ENCODE measurements at regions not wholly inside any gene's neighbourhood (a gene's known extent, or its start where the extent isn't known, plus 50 kb on each side); places are given as distances from the start of the nearest gene placed in this dataset.

DNA sequence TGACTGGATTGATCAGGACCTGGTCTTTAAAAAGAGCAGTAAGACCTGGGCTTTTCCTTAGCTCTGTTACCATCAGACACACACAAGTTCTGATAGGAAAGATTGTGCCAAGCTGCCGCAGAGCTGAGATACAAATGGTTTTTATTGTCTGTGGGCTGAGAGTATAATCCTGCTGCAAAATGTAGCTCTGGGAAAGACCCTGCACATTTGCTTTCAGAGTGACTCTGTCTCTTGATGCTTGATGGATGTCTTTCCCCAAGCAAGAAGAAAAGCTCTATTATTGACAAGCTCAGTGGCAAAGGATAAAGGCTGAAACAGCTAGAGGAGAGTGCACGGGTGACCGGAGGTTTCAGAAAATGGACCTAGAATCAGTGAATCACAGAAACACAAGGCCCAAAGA lies 95.3 kb upstream of the PARD3B start:
- Mint-ChIP-seq H3K27me3 (ENCODE audit: low read depth in 2 of 2) (no peaks in the 10 kb centered on the region), H3K9me3 (peaks cover 0 to 3% of the 10 kb centered on the region in 2 donors), H3K4me3 (no peak overlapping the region), H3K27ac (no peak overlapping the region), H3K36me3 (no peaks in the 10 kb centered on the region), H3K4me1 (no peaks in the 10 kb centered on the region)
- TF ChIP-seq, protein P1, sequence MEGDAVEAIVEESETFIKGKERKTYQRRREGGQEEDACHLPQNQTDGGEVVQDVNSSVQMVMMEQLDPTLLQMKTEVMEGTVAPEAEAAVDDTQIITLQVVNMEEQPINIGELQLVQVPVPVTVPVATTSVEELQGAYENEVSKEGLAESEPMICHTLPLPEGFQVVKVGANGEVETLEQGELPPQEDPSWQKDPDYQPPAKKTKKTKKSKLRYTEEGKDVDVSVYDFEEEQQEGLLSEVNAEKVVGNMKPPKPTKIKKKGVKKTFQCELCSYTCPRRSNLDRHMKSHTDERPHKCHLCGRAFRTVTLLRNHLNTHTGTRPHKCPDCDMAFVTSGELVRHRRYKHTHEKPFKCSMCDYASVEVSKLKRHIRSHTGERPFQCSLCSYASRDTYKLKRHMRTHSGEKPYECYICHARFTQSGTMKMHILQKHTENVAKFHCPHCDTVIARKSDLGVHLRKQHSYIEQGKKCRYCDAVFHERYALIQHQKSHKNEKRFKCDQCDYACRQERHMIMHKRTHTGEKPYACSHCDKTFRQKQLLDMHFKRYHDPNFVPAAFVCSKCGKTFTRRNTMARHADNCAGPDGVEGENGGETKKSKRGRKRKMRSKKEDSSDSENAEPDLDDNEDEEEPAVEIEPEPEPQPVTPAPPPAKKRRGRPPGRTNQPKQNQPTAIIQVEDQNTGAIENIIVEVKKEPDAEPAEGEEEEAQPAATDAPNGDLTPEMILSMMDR (IDR thresholded peaks at IDR 0.05), result no peak
- 76% methylated on average over 3 of the region's 3 CpGs for WGBS (ENCODE audit: insufficient coverage)
- Histone ChIP-seq H3K36me3 (ENCODE audit: control insufficient read depth, insufficient read depth, low read length) (no peaks in the 10 kb centered on the region), H3K9me3 (ENCODE audit: control insufficient read depth, insufficient read depth, low read length) (no peaks in the 10 kb centered on the region), H3K4me1 (ENCODE audit: control insufficient read depth, insufficient read depth, low read length) (no peaks in the 10 kb centered on the region), H3K4me3 (ENCODE audit: low read length) (no peak overlapping the region), H3K27ac (ENCODE audit: low read length) (no peak overlapping the region), H3K27me3 (ENCODE audit: control insufficient read depth, insufficient read depth, low read length) (no peaks in the 10 kb centered on the region)
- ATAC-seq, result no peak
- intact Hi-C loops (cut with micrococcal nuclease), result no loop called here
- DNase-seq, result no peak

DNA sequence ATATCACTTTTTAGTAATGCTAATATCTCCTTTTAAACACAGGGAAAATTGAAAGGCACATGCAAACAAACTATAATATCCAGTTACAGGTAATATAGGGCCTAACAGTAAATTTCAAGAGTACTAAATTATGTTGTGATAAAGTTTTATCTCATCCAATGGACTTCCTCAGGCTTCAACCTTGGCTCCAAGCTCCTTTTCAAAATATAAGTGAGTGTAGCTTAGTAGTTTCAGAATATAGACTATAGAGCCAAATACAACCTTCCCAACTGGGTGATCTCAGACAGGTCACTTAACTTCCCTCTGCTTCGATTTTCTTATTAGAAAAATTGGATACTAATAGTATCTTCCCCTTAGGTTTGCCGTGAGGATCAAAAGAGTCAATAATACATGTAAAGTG lies 93.5 kb upstream of the PARD3B start:
- Mint-ChIP-seq H3K9me3 (no peaks in the 10 kb centered on the region), H3K27ac (no peak overlapping the region), H3K4me3 (no peak overlapping the region), H3K36me3 (no peaks in the 10 kb centered on the region), H3K4me1 (no peaks in the 10 kb centered on the region), H3K27me3 (ENCODE audit: low read depth in 2 of 2) (no peaks in the 10 kb centered on the region)
- Histone ChIP-seq H3K27ac (ENCODE audit: low read length) (no peak overlapping the region), H3K9me3 (ENCODE audit: control insufficient read depth, insufficient read depth, low read length) (no peaks in the 10 kb centered on the region), H3K27me3 (ENCODE audit: control insufficient read depth, insufficient read depth, low read length) (no peaks in the 10 kb centered on the region), H3K4me1 (ENCODE audit: control insufficient read depth, insufficient read depth, low read length) (no peaks in the 10 kb centered on the region), H3K4me3 (ENCODE audit: low read length) (no peak overlapping the region), H3K36me3 (ENCODE audit: control insufficient read depth, insufficient read depth, low read length) (no peaks in the 10 kb centered on the region)
- intact Hi-C loops (cut with micrococcal nuclease), result no loop called here
- DNase-seq (no peak), ATAC-seq (no peak)
- TF ChIP-seq, protein P1 (IDR thresholded peaks at IDR 0.05), result no peak
- no CpG with 5 or more reads among the region's 2 CpGs for WGBS (ENCODE audit: insufficient coverage)

DNA sequence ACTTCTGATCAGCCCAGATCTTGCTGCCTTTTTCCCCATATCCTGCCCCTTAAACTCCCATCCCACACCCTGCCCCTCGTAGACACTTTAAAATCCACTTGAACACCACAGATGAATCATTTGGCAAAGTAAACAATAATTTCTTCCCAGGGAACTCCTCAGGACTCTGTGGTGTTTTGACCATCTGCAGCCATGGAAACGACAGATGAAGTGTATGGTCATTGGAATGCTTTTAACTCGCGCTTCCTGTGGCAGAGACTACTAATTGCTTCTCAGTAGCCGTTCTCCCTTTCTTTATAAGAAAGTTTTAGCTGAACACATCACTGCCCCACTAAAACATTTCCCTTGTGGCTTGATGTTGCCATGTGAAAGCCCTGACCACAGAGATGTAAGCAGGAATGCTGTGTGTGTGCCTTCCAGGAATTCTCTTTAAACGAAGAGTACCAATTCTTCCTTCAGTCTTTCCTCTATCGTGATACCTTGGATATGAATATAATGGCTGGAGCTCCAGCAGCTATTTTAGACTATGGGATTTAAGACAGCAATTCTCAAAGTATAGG lies 92.7 kb upstream of the PARD3B start:
- Mint-ChIP-seq H3K27me3 (ENCODE audit: low read depth in 2 of 2) (no peaks in the 10 kb centered on the region), H3K36me3 (no peaks in the 10 kb centered on the region), H3K4me3 (no peak overlapping the region), H3K9me3 (no peaks in the 10 kb centered on the region), H3K4me1 (no peaks in the 10 kb centered on the region), H3K27ac (no peak overlapping the region)
- Histone ChIP-seq H3K9me3 (ENCODE audit: control insufficient read depth, insufficient read depth, low read length) (no peaks in the 10 kb centered on the region), H3K27ac (ENCODE audit: low read length) (no peak overlapping the region), H3K36me3 (ENCODE audit: control insufficient read depth, insufficient read depth, low read length) (no peaks in the 10 kb centered on the region), H3K4me1 (ENCODE audit: control insufficient read depth, insufficient read depth, low read length) (no peaks in the 10 kb centered on the region), H3K4me3 (ENCODE audit: low read length) (no peak overlapping the region), H3K27me3 (ENCODE audit: control insufficient read depth, insufficient read depth, low read length) (no peaks in the 10 kb centered on the region)
- TF ChIP-seq, protein P1 (IDR thresholded peaks at IDR 0.05), result no peak
- ATAC-seq (no peak), DNase-seq (no peak)
- WGBS (ENCODE audit: insufficient coverage), result 85% methylated on average over 5 of the region's 7 CpGs
- intact Hi-C loops (cut with micrococcal nuclease), result no loop called here

DNA sequence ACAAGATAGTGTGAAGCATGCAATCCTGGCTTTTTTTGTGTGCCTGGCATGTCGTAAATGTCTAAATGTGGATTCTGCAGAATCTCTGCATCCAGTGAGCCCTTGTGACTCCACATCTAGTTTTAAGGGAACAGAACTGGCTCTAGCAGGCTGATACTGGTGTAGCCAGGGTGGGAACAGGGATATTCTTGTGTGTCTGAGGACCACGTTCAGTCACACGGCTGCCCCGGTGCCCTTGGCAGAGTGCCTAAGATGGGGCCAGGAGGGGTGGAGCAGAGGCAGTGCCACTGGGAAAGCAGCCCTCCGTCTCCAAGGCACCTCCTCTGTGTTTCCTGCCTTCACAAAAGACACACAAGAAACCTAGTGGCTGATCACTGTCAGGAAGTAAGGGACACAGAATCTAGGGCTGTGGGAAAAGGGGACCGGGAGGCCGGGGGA lies 91.5 kb upstream of the PARD3B start:
- H3K27me3 ChIP-seq (ENCODE audit: control insufficient read depth, insufficient read depth, low read length), result no peaks in the 10 kb centered on the region
- Mint-ChIP-seq H3K4me1 (no peaks in the 10 kb centered on the region), H3K36me3 (no peaks in the 10 kb centered on the region), H3K9me3 (peaks cover 3% of the 10 kb centered on the region in 2 donors), H3K4me3 (no peak overlapping the region), H3K27ac (no peak overlapping the region), H3K27me3 (ENCODE audit: low read depth in 2 of 2) (no peaks in the 10 kb centered on the region)
- TF ChIP-seq, protein P1 (IDR thresholded peaks at IDR 0.05), result no peak
- intact Hi-C loops (cut with micrococcal nuclease), result no loop called here
- no peaks in the 10 kb centered on the region for H3K4me1 ChIP-seq (ENCODE audit: control insufficient read depth, insufficient read depth, low read length)
- no peak overlapping the region for H3K27ac ChIP-seq (ENCODE audit: low read length)
- no peaks in the 10 kb centered on the region for H3K9me3 ChIP-seq (ENCODE audit: control insufficient read depth, insufficient read depth, low read length)
- ATAC-seq, result no peak
- H3K36me3 ChIP-seq (ENCODE audit: control insufficient read depth, insufficient read depth, low read length), result no peaks in the 10 kb centered on the region
- WGBS (ENCODE audit: insufficient coverage), result 50% methylated on average over 7 of the region's 7 CpGs
- no peak overlapping the region for H3K4me3 ChIP-seq (ENCODE audit: low read length)
- DNase-seq, result no peak
